SK-N-SH treated with all-trans-retinoic acid at 6 μM for 48 hours (cell line): ENCODE measurements at regions not wholly inside any gene's neighbourhood (a gene's known extent, or its start where the extent isn't known, plus 50 kb on each side); places are given as distances from the start of the nearest gene placed in this dataset.

ENCODE experiments used
- ATAC-seq: fragments of 200-7000 bp; cut with Tn5 transposase; 3 replicates; pipeline ENCODE4 v1.9.1; 2020; ENCODE audit warnings: mild to moderate bottlenecking, moderate library complexity
- ARNTL ChIP-seq: fragments of 450-650 bp; formaldehyde crosslinking; IDR thresholded peaks from 2 replicates; pipeline ENCODE4 v1.5.0; 2020; ENCODE audit warnings: low read depth, mild to moderate bottlenecking, moderate library complexity, borderline replicate concordance
- BACH2 ChIP-seq: fragments of 250-450 bp; sonication (Bioruptor Pico); IDR thresholded peaks from 2 replicates; pipeline ENCODE4 v1.9.0; 2021; ENCODE audit warnings: mild to moderate bottlenecking, borderline replicate concordance
- CSDC2 ChIP-seq: fragments of 250-450 bp; sonication (Bioruptor Pico); IDR thresholded peaks from 2 replicates; pipeline ENCODE4 v1.5.0; 2020; ENCODE audit warnings: mild to moderate bottlenecking, moderate library complexity
- CSRNP3 ChIP-seq: fragments of 250-450 bp; sonication (Bioruptor Pico); IDR thresholded peaks from 2 replicates; pipeline ENCODE4 v1.5.1; 2021; ENCODE audit warnings: mild to moderate bottlenecking, moderate library complexity
- GLIS3 ChIP-seq: fragments of 250-450 bp; sonication (Bioruptor Pico); IDR thresholded peaks from 2 replicates; pipeline ENCODE4 v1.5.0; 2020; ENCODE audit warnings: mild to moderate bottlenecking, moderate library complexity
- OSR1 ChIP-seq: fragments of 250-450 bp; sonication (Bioruptor Pico); IDR thresholded peaks from 2 replicates; pipeline ENCODE4 v1.8.0; 2022; ENCODE audit warnings: moderate library complexity, mild to moderate bottlenecking, inconsistent platforms
- PATZ1 ChIP-seq: fragments of 250-450 bp; sonication (Bioruptor Pico); IDR thresholded peaks from 2 replicates; pipeline ENCODE4 v1.8.0; 2020; ENCODE audit warnings: mild to moderate bottlenecking, moderate library complexity, borderline replicate concordance
- PPARA ChIP-seq: fragments of 250-450 bp; sonication (Bioruptor Pico); IDR thresholded peaks from 2 replicates; pipeline ENCODE4 v1.5.0; 2020; ENCODE audit warnings: mild to moderate bottlenecking, borderline replicate concordance
- RARB ChIP-seq: fragments of 250-450 bp; sonication (Bioruptor Pico); IDR thresholded peaks from 2 replicates; pipeline ENCODE4 v1.8.0; 2021; ENCODE audit warnings: mild to moderate bottlenecking, moderate library complexity
- SNAI2 ChIP-seq: fragments of 250-450 bp; sonication (Bioruptor Pico); IDR thresholded peaks from 2 replicates; pipeline ENCODE4 v1.5.0; 2020; ENCODE audit warnings: mild to moderate bottlenecking, moderate library complexity
- TCF4 ChIP-seq: fragments of 250-450 bp; sonication (Bioruptor Pico); IDR thresholded peaks from 2 replicates; pipeline ENCODE4 v1.8.0; 2021; ENCODE audit warnings: mild to moderate bottlenecking, moderate library complexity, borderline replicate concordance
- TOX ChIP-seq: fragments of 250-450 bp; sonication (Bioruptor Pico); IDR thresholded peaks from 2 replicates; pipeline ENCODE4 v1.8.0; 2021; ENCODE audit warnings: mild to moderate bottlenecking, moderate library complexity, borderline replicate concordance
- ZC3H10 ChIP-seq: fragments of 250-450 bp; sonication (Bioruptor Pico); IDR thresholded peaks from 2 replicates; pipeline ENCODE4 v1.5.1; 2021; ENCODE audit warnings: mild to moderate bottlenecking, moderate library complexity
- ZFP3 ChIP-seq: fragments of 250-450 bp; sonication (Bioruptor Pico); IDR thresholded peaks from 2 replicates; pipeline ENCODE4 v1.5.0; 2020; ENCODE audit warnings: mild to moderate bottlenecking, moderate library complexity
- ZFP30 ChIP-seq: fragments of 450-650 bp; formaldehyde crosslinking; IDR thresholded peaks from 2 replicates; pipeline ENCODE4 v1.5.0; 2022; ENCODE audit warnings: mild to moderate bottlenecking, moderate library complexity
- ZNF70 ChIP-seq: fragments of 450-650 bp; formaldehyde crosslinking; IDR thresholded peaks from 2 replicates; pipeline ENCODE4 v1.5.0; 2020; ENCODE audit warnings: mild to moderate bottlenecking, moderate library complexity
- ZNF8 ChIP-seq: fragments of 450-650 bp; formaldehyde crosslinking; IDR thresholded peaks from 2 replicates; pipeline ENCODE4 v1.5.0; 2020; ENCODE audit warnings: mild to moderate bottlenecking, moderate library complexity
- TF ChIP-seq, protein P1 (sequence below): fragments of 250-450 bp; sonication (Bioruptor Pico); IDR thresholded peaks from 2 replicates; pipeline ENCODE4 v1.5.1; 2020; ENCODE audit warnings: low read depth, mild to moderate bottlenecking, moderate library complexity
- TF ChIP-seq, protein P2 (sequence below): fragments of 250-450 bp; sonication (Bioruptor Pico); IDR thresholded peaks from 2 replicates; pipeline ENCODE4 v1.8.0; 2021; ENCODE audit warnings: low read depth, mild to moderate bottlenecking, moderate library complexity, borderline replicate concordance
- TF ChIP-seq, protein P3 (sequence below): fragments of 250-450 bp; sonication (Bioruptor Pico); IDR thresholded peaks from 2 replicates; pipeline ENCODE4 v1.5.0; 2020; ENCODE audit warnings: mild to moderate bottlenecking, moderate library complexity

- TF ChIP-seq, protein P1, sequence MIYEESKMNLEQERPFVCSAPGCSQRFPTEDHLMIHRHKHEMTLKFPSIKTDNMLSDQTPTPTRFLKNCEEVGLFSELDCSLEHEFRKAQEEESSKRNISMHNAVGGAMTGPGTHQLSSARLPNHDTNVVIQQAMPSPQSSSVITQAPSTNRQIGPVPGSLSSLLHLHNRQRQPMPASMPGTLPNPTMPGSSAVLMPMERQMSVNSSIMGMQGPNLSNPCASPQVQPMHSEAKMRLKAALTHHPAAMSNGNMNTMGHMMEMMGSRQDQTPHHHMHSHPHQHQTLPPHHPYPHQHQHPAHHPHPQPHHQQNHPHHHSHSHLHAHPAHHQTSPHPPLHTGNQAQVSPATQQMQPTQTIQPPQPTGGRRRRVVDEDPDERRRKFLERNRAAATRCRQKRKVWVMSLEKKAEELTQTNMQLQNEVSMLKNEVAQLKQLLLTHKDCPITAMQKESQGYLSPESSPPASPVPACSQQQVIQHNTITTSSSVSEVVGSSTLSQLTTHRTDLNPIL (CRISPR knock-in tag): no peak
- TF ChIP-seq BACH2 (CRISPR knock-in tag) (no peak), ZNF70 (no peak), ZFP3 (CRISPR knock-in tag) (no peak), PATZ1 (CRISPR knock-in tag) (no peak)
These were observed 386.6 kb upstream of the POM121L12 start (continued) for GRCh38 chr7:52648872-52649271.

DNA sequence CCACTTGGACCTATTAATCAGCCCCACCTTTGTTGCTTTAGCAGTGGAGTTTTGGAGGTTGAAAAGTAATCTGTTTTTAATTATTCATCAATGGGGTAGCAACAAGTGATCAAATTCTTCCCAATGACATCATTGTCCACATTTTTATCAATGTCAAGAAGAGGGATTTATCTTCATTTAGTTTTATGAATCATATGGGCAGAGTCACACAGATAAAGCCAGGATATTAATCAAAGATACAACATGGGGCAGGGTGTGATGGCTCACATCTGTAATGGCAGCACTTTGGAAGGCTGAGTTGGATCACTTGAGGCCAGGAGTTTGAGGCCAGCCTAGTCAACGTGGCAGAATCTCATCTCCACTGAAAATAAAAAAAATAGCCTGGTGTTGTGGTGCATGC is 388.4 kb upstream of the POM121L12 start:
- TF ChIP-seq ARNTL (CRISPR knock-in tag): no peak
- TF ChIP-seq GLIS3 (CRISPR knock-in tag): no peak
- TF ChIP-seq ZC3H10: no peak
- TF ChIP-seq, protein P2, sequence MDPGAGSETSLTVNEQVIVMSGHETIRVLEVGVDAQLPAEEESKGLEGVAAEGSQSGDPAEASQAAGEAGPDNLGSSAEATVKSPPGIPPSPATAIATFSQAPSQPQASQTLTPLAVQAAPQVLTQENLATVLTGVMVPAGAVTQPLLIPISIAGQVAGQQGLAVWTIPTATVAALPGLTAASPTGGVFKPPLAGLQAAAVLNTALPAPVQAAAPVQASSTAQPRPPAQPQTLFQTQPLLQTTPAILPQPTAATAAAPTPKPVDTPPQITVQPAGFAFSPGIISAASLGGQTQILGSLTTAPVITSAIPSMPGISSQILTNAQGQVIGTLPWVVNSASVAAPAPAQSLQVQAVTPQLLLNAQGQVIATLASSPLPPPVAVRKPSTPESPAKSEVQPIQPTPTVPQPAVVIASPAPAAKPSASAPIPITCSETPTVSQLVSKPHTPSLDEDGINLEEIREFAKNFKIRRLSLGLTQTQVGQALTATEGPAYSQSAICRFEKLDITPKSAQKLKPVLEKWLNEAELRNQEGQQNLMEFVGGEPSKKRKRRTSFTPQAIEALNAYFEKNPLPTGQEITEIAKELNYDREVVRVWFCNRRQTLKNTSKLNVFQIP: no peak
- TF ChIP-seq, protein P3, sequence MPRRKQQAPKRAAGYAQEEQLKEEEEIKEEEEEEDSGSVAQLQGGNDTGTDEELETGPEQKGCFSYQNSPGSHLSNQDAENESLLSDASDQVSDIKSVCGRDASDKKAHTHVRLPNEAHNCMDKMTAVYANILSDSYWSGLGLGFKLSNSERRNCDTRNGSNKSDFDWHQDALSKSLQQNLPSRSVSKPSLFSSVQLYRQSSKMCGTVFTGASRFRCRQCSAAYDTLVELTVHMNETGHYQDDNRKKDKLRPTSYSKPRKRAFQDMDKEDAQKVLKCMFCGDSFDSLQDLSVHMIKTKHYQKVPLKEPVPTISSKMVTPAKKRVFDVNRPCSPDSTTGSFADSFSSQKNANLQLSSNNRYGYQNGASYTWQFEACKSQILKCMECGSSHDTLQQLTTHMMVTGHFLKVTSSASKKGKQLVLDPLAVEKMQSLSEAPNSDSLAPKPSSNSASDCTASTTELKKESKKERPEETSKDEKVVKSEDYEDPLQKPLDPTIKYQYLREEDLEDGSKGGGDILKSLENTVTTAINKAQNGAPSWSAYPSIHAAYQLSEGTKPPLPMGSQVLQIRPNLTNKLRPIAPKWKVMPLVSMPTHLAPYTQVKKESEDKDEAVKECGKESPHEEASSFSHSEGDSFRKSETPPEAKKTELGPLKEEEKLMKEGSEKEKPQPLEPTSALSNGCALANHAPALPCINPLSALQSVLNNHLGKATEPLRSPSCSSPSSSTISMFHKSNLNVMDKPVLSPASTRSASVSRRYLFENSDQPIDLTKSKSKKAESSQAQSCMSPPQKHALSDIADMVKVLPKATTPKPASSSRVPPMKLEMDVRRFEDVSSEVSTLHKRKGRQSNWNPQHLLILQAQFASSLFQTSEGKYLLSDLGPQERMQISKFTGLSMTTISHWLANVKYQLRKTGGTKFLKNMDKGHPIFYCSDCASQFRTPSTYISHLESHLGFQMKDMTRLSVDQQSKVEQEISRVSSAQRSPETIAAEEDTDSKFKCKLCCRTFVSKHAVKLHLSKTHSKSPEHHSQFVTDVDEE (CRISPR knock-in tag): no peak
- no peak for TF ChIP-seq CSRNP3 (CRISPR knock-in tag)
- no peak for TF ChIP-seq TCF4 (CRISPR knock-in tag)
- TF ChIP-seq PATZ1 (CRISPR knock-in tag): no peak
- TF ChIP-seq, protein P1 (CRISPR knock-in tag): no peak
- TF ChIP-seq ZFP3 (CRISPR knock-in tag): no peak
- no peak for TF ChIP-seq BACH2 (CRISPR knock-in tag)
- TF ChIP-seq ZNF70: no peak
- no peak for TF ChIP-seq ZFP30 (CRISPR knock-in tag)
- no peak for TF ChIP-seq SNAI2 (CRISPR knock-in tag)
- no peak for TF ChIP-seq RARB (CRISPR knock-in tag)
- TF ChIP-seq ZNF8 (CRISPR knock-in tag): no peak
- TF ChIP-seq OSR1 (CRISPR knock-in tag): no peak
- TF ChIP-seq PPARA (CRISPR knock-in tag): no peak
- TF ChIP-seq TOX: no peak
- TF ChIP-seq CSDC2 (CRISPR knock-in tag): no peak
- no peak for ATAC-seq
